ENCODE measurements at regions not wholly inside any gene's neighbourhood (a gene's known extent, or its start where the extent isn't known, plus 50 kb on each side); places are given as distances from the start of the nearest gene placed in this dataset.

DNA sequence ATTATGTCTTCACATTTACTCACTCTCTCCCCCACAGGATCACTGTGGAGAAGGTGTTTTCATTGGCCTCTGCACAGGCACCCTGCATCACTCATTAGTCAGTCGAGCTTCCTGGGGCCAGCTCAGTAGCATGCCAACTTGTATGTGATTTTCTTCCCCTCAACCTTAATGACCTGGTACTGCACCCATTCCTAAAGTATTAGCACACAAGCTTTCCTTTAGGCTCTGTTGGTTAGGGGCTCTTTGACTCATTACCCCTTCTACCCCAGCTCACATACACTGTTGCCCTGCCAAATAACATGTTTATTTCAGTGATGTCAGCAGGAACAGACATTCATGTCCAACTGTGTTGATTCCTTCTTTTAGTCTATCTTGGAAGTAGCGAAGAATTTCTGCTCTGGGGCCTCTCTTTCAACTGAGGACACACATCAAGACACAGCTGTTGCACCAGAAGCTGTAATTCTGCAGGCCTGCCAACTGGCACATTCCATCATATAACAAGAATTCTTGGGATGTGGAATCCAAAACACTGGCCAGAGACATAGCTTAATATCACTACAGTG is 603.5 kb upstream of the ADAMTS5 start:
- TF ChIP-seq, protein P1, sequence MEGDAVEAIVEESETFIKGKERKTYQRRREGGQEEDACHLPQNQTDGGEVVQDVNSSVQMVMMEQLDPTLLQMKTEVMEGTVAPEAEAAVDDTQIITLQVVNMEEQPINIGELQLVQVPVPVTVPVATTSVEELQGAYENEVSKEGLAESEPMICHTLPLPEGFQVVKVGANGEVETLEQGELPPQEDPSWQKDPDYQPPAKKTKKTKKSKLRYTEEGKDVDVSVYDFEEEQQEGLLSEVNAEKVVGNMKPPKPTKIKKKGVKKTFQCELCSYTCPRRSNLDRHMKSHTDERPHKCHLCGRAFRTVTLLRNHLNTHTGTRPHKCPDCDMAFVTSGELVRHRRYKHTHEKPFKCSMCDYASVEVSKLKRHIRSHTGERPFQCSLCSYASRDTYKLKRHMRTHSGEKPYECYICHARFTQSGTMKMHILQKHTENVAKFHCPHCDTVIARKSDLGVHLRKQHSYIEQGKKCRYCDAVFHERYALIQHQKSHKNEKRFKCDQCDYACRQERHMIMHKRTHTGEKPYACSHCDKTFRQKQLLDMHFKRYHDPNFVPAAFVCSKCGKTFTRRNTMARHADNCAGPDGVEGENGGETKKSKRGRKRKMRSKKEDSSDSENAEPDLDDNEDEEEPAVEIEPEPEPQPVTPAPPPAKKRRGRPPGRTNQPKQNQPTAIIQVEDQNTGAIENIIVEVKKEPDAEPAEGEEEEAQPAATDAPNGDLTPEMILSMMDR (IDR thresholded peaks at IDR 0.05; ENCODE audit: poor library complexity) = no peak
- TF ChIP-seq EZH2 (IDR thresholded peaks at IDR 0.05; ENCODE audit: borderline replicate concordance) (no peak), EZH2phosphoT487 (IDR thresholded peaks at IDR 0.05; ENCODE audit: low read depth, severe bottlenecking, unreplicated experiment) (no peak)
